ENCODE measurements at regions not wholly inside any gene's neighbourhood (a gene's known extent, or its start where the extent isn't known, plus 50 kb on each side); places are given as distances from the start of the nearest gene placed in this dataset.

GRCh38 chr5:42908509-42909488 lies 97.1 kb upstream of the SELENOP start:
- no peak overlapping the region for H3K27ac Mint-ChIP-seq
- H3K4me1 Mint-ChIP-seq, result peaks cover 12% of the 10 kb centered on the region
- H3K27me3 Mint-ChIP-seq (ENCODE audit: low read depth), result peaks cover 47% of the 10 kb centered on the region

GRCh38 chr5:42908086-42908485 lies 96.4 kb upstream of the SELENOP start:
- no peak for ATAC-seq
- no peak for TF ChIP-seq ZNF121 (CRISPR knock-in tag; IDR thresholded peaks at IDR 0.05)
- no peak for TF ChIP-seq FOXK1 (CRISPR knock-in tag; IDR thresholded peaks at IDR 0.05)
- no peak for TF ChIP-seq ETV6 (CRISPR knock-in tag; IDR thresholded peaks at IDR 0.05)
- Mint-ChIP-seq H3K4me3 (peak overlapping the region; percentile 78), H3K36me3 (no peaks in the 10 kb centered on the region), H3K27me3 (ENCODE audit: low read depth) (peaks cover 47% of the 10 kb centered on the region), H3K9me3 (no peaks in the 10 kb centered on the region; the same call in 1 of the 2 replicates), H3K27ac (no peak overlapping the region), H3K4me1 (peaks cover 12% of the 10 kb centered on the region)
- CTCF ChIA-PET, result interaction anchor here (0.8 to 3.0 kb wide), 22 partner anchors 14 to 482 kb away, joined by 3 to 70 read pairs (median 8); no protein-coding TSS in a partner anchor
- POLR2A ChIA-PET, result no interaction called here
- DNase-seq (ENCODE audit: low spot score), result no peak

More at GRCh38 chr5:42908509-42909488, 97.1 kb upstream of the SELENOP start:
- TF ChIP-seq CTCF (IDR thresholded peaks at IDR 0.05) (peak; percentile 38; the same call in 1 of the 2 replicates), MAX (CRISPR knock-in tag; IDR thresholded peaks at IDR 0.05) (peak; percentile 32; the same call in 1 of the 2 replicates), ZNF232 (CRISPR knock-in tag; IDR thresholded peaks at IDR 0.05) (no peak), ELF4 (CRISPR knock-in tag; IDR thresholded peaks at IDR 0.05; ENCODE audit: low read depth) (no peak), ETV6 (CRISPR knock-in tag; IDR thresholded peaks at IDR 0.05) (peak; percentile 47; the same call in 1 of the 2 replicates), ZNF532 (CRISPR knock-in tag; IDR thresholded peaks at IDR 0.05; ENCODE audit: borderline replicate concordance) (no peak), NFYB (CRISPR knock-in tag; conservative IDR thresholded peaks at IDR 0.05; ENCODE audit: low read depth) (no peak)
- ChIA-PET CTCF (interaction anchor here (0.5 to 3.0 kb wide), 54 partner anchors 10 to 576 kb away, joined by 3 to 70 read pairs (median 4); partner anchors contain the start of genes ANXA2R, CCDC152, HMGCS1 and TMEM267), POLR2A (interaction anchor here (0.5 kb wide), 1 partner anchor 213 kb away, joined by 3 read pairs; no protein-coding TSS in a partner anchor)
- peak overlapping the region; percentile 78 for H3K4me3 Mint-ChIP-seq
- DNase-seq (ENCODE audit: low spot score), result peak; percentile 89
- no peaks in the 10 kb centered on the region for H3K36me3 Mint-ChIP-seq
- peak; percentile 96 for ATAC-seq
- H3K9me3 Mint-ChIP-seq, result no peaks in the 10 kb centered on the region

GRCh38 chr5:42905827-42906226 lies 94.1 kb upstream of the SELENOP start:
- DNase-seq (ENCODE audit: low spot score), result no peak
- no peak for ATAC-seq
- H3K27ac Mint-ChIP-seq, result no peak overlapping the region
- H3K4me3 Mint-ChIP-seq, result no peak overlapping the region
- peaks cover 4% of the 10 kb centered on the region; the same call in 1 of the 2 replicates for H3K9me3 Mint-ChIP-seq
- no peaks in the 10 kb centered on the region for H3K36me3 Mint-ChIP-seq
- peaks cover 11% of the 10 kb centered on the region for H3K4me1 Mint-ChIP-seq
- H3K27me3 Mint-ChIP-seq (ENCODE audit: low read depth), result peaks cover 44% of the 10 kb centered on the region
- ChIA-PET POLR2A (no interaction called here), CTCF (no interaction called here)
- no peak for TF ChIP-seq ZNF232 (CRISPR knock-in tag; IDR thresholded peaks at IDR 0.05)
- TF ChIP-seq GRHL2 (CRISPR knock-in tag; IDR thresholded peaks at IDR 0.05; ENCODE audit: insufficient replicate concordance, severe bottlenecking), result no peak
- no peak for TF ChIP-seq MAX (CRISPR knock-in tag; IDR thresholded peaks at IDR 0.05)
- TF ChIP-seq TP53 (CRISPR knock-in tag; IDR thresholded peaks at IDR 0.05), result no peak
- no peak for TF ChIP-seq E2F5 (CRISPR knock-in tag; IDR thresholded peaks at IDR 0.05)
- TF ChIP-seq ATF1 (CRISPR knock-in tag; IDR thresholded peaks at IDR 0.05), result no peak
- TF ChIP-seq ESRRA (CRISPR knock-in tag; IDR thresholded peaks at IDR 0.05; ENCODE audit: borderline replicate concordance), result no peak
- no peak for TF ChIP-seq TCF7 (CRISPR knock-in tag; IDR thresholded peaks at IDR 0.05; ENCODE audit: low read depth)
- no peak for TF ChIP-seq NFE2L1 (CRISPR knock-in tag; IDR thresholded peaks at IDR 0.05)
- TF ChIP-seq ZNF532 (CRISPR knock-in tag; IDR thresholded peaks at IDR 0.05; ENCODE audit: borderline replicate concordance), result no peak

All from WTC11 (cell line).